Transverse colon (tissue), 4 donors: ENCODE measurements at regions not wholly inside any gene's neighbourhood (a gene's known extent, or its start where the extent isn't known, plus 50 kb on each side); places are given as distances from the start of the nearest gene placed in this dataset.

Experiments used
- DNase-seq: peaks from one replicate; pipeline ENCODE4 v3.0.0-alpha.2; 2019
- H3K27ac ChIP-seq, 4 donors: fragments of 200-600 bp; sonication (generic); 2 replicates each; pipeline ENCODE4 v1.5.1; 2016 to 2018; ENCODE audit warnings: inconsistent platforms in 4 of 4
- H3K27me3 ChIP-seq: fragments of 200-600 bp; sonication (generic); 2 replicates; pipeline ENCODE4 v1.5.1; 2017; ENCODE audit warnings: inconsistent platforms
- H3K36me3 ChIP-seq, 4 donors: fragments of 200-600 bp; sonication (generic); 2 replicates each; pipeline ENCODE4 v1.5.1; 2017 to 2019; ENCODE audit warnings: inconsistent platforms in 4 of 4
- H3K4me1 ChIP-seq, 4 donors: fragments of 200-600 bp; sonication (generic); 2 replicates each; pipeline ENCODE4 v1.5.1; 2017 to 2020; ENCODE audit warnings: inconsistent platforms in 4 of 4
- H3K4me3 ChIP-seq, 4 donors: fragments of 200-600 bp; sonication (generic); 1 replicate in 1 of 4; 2 replicates in 3 of 4; pipeline versions ENCODE4 v1.5.1 to v1.6.1; 2017 to 2019; ENCODE audit warnings: inconsistent platforms in 4 of 4
- H3K9me3 ChIP-seq, 2 donors: fragments of 200-600 bp; sonication (generic); 2 replicates each; pipeline ENCODE4 v1.5.1; 2017 to 2019; ENCODE audit warnings: inconsistent platforms in 2 of 2
- EP300 ChIP-seq: sonication (generic); formaldehyde crosslinking; IDR thresholded peaks from one replicate; pipeline ENCODE4 v1.6.1; 2017; ENCODE audit warnings: antibody characterized with exemption, low read depth
- POLR2A ChIP-seq: fragments of 450-650 bp; IDR thresholded peaks from one replicate; pipeline ENCODE4 v1.6.1; 2016; ENCODE audit warnings: antibody characterized with exemption, mild to moderate bottlenecking, moderate library complexity
- POLR2AphosphoS5 ChIP-seq, 3 donors: sonication (generic); formaldehyde crosslinking; IDR thresholded peaks; one replicate each; pipeline ENCODE4 v1.6.1; 2016; ENCODE audit warnings: antibody characterized with exemption in 3 of 3
- WGBS, 2 donors: methylation state at CpG; one replicate each; pipeline ENCODE4 v1.1.5; 2018; ENCODE audit warnings: low coverage in 1 of 2; 5-methylcytosine and 5-hydroxymethylcytosine counted together
- in situ Hi-C, 4 donors: fragments of 200-750 bp; cut with MboI; loops; one replicate each; pipeline versions ENCODE4 v1.15.0 to v1.15.1; 2017; ENCODE audit warnings: low sequenced_read_pairs in 3 of 4, low pct_ligation_motif_present in 1 of 4, low pct_unique_long_range_greater_than_20kb in 1 of 4
- intact Hi-C: fragments of 100-400 bp; cut with DNase I; formaldehyde crosslinking; loops from one replicate; pipeline ENCODE4 v1.15.1; 2023; ENCODE audit warnings: low total_unique reads
- TF ChIP-seq, protein P1 (sequence below), 5 experiments: fragments of 200-600 bp in 3 of 5; fragments of 450-650 bp in 2 of 5; sonication (generic) in 3 of 5; IDR thresholded peaks; 1 replicate in 2 of 5; 2 replicates in 3 of 5; pipeline ENCODE4 v1.5.1; 2016 to 2017; ENCODE audit warnings: antibody characterized with exemption in 5 of 5, inconsistent platforms in 3 of 5, mild to moderate bottlenecking in 2 of 5, moderate library complexity in 1 of 5

DNA sequence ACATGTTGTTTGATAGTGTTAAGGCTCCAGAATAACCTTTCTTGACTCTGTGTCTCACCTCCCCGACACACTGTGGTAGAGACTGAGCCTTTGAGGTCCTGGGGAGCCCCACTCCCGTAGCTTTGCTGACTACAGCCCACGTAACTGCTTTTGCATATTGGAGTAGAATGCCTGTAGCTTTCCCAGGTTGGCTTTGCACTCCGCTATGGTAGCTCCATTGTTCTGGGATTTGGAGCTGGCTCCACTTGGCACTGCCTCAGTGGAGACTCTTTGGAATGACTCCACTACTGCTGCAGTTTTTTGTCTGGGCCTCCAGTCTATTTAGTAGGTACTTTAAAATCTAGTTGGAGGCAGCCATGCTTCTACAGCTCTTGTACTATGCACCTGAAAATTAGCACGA lies 56.2 kb upstream of the ANXA1 start:
- intact Hi-C loops (no loop called here), in situ Hi-C loops (loop anchor here in 1 of 4 donors (25.0 kb wide), 1 partner anchor 233 kb away; no protein-coding TSS in a partner anchor)
- Histone ChIP-seq H3K27ac (no peak overlapping the region), H3K4me3 (no peak overlapping the region), H3K36me3 (no peaks in the 10 kb centered on the region), H3K4me1 (peaks cover 0 to 5% (median 0%) of the 10 kb centered on the region in 4 donors), H3K27me3 (no peaks in the 10 kb centered on the region), H3K9me3 (no peaks in the 10 kb centered on the region)
- no peak for DNase-seq
- TF ChIP-seq EP300: no peak
- TF ChIP-seq, protein P1, sequence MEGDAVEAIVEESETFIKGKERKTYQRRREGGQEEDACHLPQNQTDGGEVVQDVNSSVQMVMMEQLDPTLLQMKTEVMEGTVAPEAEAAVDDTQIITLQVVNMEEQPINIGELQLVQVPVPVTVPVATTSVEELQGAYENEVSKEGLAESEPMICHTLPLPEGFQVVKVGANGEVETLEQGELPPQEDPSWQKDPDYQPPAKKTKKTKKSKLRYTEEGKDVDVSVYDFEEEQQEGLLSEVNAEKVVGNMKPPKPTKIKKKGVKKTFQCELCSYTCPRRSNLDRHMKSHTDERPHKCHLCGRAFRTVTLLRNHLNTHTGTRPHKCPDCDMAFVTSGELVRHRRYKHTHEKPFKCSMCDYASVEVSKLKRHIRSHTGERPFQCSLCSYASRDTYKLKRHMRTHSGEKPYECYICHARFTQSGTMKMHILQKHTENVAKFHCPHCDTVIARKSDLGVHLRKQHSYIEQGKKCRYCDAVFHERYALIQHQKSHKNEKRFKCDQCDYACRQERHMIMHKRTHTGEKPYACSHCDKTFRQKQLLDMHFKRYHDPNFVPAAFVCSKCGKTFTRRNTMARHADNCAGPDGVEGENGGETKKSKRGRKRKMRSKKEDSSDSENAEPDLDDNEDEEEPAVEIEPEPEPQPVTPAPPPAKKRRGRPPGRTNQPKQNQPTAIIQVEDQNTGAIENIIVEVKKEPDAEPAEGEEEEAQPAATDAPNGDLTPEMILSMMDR (IDR thresholded peaks at IDR 0.05): no peak
- TF ChIP-seq POLR2A: no peak
- no peak for TF ChIP-seq POLR2AphosphoS5 (IDR thresholded peaks at IDR 0.05)
- WGBS, 2 donors: 91 to 93% methylated on average over 4 to 5 of the region's 5 CpGs

DNA sequence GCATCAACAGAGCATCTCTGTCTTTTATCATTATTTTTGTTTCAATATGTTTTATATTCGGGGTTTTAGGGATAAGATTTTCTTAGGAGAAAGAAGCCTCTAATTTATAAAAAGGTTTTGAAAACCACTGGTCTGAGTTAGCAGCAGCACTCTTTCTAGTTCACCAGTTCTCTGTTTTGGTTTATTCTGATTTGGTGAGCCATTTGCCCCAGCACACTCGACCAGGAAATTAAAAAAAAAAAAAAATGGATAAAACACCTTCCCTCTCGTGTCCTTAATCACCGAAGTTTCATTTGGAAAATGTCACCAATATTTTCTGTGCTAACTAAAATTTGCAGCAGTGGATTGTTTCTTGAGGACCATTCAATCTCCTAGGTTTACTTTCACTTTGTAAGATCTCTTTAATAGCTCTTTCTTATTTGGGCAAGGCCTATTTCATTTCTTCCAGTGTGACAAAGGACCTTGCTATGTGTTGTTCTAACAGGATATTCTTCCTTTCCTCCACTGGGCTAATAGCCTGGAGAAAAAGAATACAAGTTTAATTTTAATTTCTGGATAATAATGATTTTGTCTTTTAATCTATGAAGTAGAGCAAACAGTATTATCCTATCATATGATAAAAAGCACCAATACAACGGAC lies 57.8 kb upstream of the ANXA1 start:
- Histone ChIP-seq H3K4me1 (peaks cover 0 to 5% (median 0%) of the 10 kb centered on the region in 4 donors), H3K36me3 (no peaks in the 10 kb centered on the region), H3K9me3 (no peaks in the 10 kb centered on the region), H3K27me3 (no peaks in the 10 kb centered on the region), H3K4me3 (no peak overlapping the region), H3K27ac (no peak overlapping the region)
- in situ Hi-C loops (loop anchor here in 1 of 4 donors (25.0 kb wide), 1 partner anchor 232 kb away; no protein-coding TSS in a partner anchor), intact Hi-C loops (no loop called here)
- 70 to 75% methylated on average over 5 of the region's 5 CpGs for WGBS, 2 donors
- DNase-seq: no peak
- TF ChIP-seq POLR2AphosphoS5 (IDR thresholded peaks at IDR 0.05) (no peak), POLR2A (no peak), EP300 (no peak)
- TF ChIP-seq, protein P1 (IDR thresholded peaks at IDR 0.05): no peak

DNA sequence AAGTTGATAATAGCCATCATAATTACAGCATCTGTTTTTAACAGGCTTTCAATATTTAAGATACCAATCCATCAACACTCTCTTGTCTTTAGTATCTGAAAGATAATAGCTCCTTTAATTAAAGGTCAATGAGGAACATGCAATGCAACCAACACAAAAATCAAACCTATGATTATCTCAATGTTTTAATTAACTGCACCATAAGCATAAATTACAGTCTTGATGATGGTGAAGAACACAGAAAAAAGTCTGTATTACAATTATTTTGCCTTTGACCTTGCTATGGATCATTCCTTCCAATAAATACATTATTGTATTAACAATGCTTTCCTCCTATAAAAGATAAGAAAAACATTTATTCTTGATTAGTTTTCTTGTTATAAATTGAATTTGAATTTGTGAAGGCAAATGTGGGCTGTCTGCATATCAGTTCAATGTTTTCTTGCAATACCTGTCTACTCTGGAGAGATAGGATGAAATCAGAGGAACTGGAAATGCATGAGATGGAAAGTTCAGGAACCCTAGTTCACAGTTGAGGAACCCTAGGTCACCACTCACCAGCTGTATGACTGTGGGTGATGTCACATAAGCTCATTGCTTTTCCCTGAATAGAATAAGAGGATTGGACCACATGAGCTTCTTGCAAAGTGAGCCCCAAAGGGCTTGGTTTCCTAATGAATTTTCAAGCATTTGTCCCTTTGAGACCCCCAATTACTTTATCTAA lies 58.5 kb upstream of the ANXA1 start:
- Histone ChIP-seq H3K27me3 (no peaks in the 10 kb centered on the region), H3K9me3 (no peaks in the 10 kb centered on the region), H3K36me3 (no peaks in the 10 kb centered on the region), H3K4me1 (peaks cover 0 to 5% (median 0%) of the 10 kb centered on the region in 4 donors), H3K27ac (no peak overlapping the region), H3K4me3 (no peak overlapping the region)
- TF ChIP-seq POLR2A: no peak
- TF ChIP-seq EP300: no peak
- TF ChIP-seq, protein P1 (IDR thresholded peaks at IDR 0.05): no peak
- TF ChIP-seq POLR2AphosphoS5 (IDR thresholded peaks at IDR 0.05): no peak
- intact Hi-C loops (no loop called here), in situ Hi-C loops (loop anchor here in 1 of 4 donors (25.0 kb wide), 1 partner anchor 231 kb away; no protein-coding TSS in a partner anchor)
- DNase-seq: no peak

DNA sequence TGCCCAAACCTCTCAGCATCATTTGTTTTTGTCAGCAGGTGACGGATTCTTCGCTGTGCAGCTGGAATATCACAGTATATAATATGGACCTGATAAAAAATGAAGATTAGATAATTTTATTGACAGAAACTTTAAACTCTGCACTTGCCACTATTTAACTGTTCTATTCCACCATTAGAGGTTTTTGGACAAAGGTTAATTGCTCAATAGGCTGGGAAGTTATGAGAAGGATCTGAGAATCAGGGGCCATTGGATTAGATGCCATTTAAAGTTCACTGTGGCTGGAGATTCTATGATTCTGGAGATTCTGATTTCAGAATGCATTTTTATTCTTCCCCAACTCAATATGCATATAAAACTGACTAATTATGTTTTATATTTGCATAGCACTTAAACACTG lies 59.8 kb upstream of the ANXA1 start:
- Histone ChIP-seq H3K27me3 (no peaks in the 10 kb centered on the region), H3K36me3 (no peaks in the 10 kb centered on the region), H3K27ac (no peak overlapping the region), H3K4me1 (peaks cover 0 to 5% (median 0%) of the 10 kb centered on the region in 4 donors), H3K4me3 (no peak overlapping the region), H3K9me3 (no peaks in the 10 kb centered on the region)
- in situ Hi-C loops (loop anchor here in 1 of 4 donors (25.0 kb wide), 1 partner anchor 230 kb away; no protein-coding TSS in a partner anchor), intact Hi-C loops (no loop called here)
- DNase-seq: no peak
- TF ChIP-seq, protein P1 (IDR thresholded peaks at IDR 0.05): no peak
- no peak for TF ChIP-seq EP300
- no peak for TF ChIP-seq POLR2AphosphoS5 (IDR thresholded peaks at IDR 0.05)
- no peak for TF ChIP-seq POLR2A
- whole genome bisulfite sequencing, 2 donors: 49 to 56% methylated on average over 2 of the region's 2 CpGs
